GM12873 (cell line): ENCODE measurements at regions not wholly inside any gene's neighbourhood (a gene's known extent, or its start where the extent isn't known, plus 50 kb on each side); places are given as distances from the start of the nearest gene placed in this dataset.

Experiments
- TF ChIP-seq, protein P1 (sequence below): IDR thresholded peaks from 2 replicates; pipeline ENCODE4 v1.5.1; 2012; ENCODE audit warnings: low read depth, mild to moderate bottlenecking, moderate library complexity, low read length, control low read depth; ENCODE audit not compliant: insufficient read depth; ENCODE audit errors: missing control alignments

DNA sequence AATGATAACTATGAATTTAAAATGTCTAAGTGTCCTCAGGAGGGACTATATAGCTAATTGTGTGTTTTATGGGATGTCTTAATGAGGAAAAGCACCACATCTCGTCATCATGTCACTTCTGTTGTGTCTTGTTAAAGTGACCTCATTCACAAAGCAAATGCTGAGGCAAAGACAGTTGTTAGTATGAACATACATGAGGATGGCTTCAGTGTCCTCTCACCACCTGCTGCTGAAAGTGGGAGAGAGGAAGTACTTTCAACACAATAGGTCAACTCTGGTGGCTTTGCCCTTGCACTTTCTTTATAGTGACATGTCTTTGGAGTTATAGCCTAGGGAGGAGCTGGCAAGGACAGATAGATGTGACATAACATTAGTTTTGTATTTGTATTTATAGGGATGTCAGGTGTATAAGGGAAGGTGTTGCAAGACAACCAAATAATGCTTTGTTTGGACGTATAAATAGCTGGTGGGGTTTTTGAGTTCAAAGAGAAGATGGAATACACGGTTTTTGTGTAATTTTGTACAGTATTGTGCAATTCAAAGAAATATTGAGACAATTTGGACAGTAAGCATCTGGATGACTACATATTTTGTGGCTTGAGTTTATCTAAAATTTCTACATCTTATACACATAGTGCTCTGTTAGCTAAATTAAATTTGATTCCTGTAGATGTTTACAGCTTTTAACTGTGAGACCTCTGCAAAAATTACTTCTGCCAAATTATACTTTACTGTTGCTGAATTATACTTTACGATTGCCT, 131.7 kb upstream of the ATP2B1 start:
- TF ChIP-seq, protein P1, sequence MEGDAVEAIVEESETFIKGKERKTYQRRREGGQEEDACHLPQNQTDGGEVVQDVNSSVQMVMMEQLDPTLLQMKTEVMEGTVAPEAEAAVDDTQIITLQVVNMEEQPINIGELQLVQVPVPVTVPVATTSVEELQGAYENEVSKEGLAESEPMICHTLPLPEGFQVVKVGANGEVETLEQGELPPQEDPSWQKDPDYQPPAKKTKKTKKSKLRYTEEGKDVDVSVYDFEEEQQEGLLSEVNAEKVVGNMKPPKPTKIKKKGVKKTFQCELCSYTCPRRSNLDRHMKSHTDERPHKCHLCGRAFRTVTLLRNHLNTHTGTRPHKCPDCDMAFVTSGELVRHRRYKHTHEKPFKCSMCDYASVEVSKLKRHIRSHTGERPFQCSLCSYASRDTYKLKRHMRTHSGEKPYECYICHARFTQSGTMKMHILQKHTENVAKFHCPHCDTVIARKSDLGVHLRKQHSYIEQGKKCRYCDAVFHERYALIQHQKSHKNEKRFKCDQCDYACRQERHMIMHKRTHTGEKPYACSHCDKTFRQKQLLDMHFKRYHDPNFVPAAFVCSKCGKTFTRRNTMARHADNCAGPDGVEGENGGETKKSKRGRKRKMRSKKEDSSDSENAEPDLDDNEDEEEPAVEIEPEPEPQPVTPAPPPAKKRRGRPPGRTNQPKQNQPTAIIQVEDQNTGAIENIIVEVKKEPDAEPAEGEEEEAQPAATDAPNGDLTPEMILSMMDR: no peak

DNA sequence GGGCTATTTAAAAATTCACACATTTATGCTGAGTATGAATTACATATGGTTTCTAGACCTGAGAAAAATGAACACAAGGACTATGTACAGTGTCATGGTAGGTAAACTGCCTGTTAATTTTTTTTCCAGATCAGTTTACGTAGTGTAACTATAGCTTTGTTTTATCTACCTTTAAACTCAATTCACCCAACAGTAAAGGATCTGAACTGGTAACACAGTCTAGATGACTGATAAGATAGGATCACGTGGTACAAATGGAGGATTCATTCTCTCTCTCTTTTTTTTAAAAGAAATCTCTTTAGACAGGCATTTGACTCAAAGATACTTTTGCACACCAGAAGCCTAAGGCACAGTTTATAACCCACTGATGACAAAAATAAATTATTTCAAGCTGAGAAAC, 130.8 kb upstream of the ATP2B1 start:
- TF ChIP-seq, protein P1: no peak

DNA sequence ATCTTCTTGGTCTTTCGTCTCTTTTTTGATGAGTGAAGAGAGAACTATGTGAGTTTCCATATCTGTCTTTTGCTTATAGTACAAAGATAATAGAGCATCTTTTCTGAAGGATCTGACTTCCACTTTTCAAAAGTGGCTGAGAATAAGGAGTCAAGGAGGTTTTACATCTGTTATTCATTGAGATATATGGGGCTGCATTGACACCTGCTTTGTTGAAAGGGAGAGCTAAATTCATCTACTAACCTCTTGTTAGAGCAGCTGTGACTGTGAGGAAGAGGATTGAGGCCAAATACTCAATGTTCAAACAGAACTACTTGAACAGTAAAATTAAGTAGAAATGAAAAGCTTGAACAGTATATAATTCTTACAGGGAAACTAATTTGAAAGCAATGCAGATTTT, 130.2 kb upstream of the ATP2B1 start:
- TF ChIP-seq, protein P1: no peak

DNA sequence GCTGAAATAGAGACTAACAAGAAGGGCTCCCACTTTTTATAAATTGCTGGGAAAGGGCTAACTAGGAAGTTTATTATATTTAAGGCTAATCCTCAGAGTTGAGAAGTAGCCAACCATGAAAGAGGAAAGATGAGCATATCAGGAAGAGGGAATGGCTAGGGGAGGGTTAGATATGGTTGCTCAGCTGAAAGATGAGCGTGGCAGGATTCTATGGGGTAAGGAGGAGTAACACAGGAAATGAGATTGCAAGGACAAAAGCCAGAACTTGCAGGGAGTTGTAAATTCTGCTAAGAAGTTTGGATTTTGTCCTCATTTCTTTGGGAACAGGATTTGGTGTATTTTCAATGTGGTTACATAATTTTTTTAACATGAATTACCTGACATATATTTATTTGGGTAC, 127.4 kb upstream of the ATP2B1 start:
- TF ChIP-seq, protein P1: no peak

DNA sequence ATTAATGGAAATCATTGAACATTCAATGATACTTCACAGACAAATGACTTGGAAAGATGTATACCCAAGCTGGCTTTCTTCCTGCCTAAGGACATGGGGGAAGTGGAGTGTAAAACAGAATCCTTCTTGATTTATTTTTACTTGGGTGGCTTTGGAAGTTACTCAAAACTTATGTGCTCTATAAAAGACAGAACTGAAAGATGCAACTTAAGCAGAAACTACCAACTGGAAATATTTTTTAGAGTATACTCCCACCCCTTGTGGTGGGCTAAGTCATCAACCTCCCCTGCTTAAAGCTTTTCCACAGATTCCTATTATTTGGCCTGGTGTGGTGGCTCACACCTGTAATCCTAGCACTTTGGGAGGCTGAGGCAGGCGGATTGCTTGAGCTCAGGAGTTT, 126.0 kb upstream of the ATP2B1 start:
- TF ChIP-seq, protein P1: no peak

DNA sequence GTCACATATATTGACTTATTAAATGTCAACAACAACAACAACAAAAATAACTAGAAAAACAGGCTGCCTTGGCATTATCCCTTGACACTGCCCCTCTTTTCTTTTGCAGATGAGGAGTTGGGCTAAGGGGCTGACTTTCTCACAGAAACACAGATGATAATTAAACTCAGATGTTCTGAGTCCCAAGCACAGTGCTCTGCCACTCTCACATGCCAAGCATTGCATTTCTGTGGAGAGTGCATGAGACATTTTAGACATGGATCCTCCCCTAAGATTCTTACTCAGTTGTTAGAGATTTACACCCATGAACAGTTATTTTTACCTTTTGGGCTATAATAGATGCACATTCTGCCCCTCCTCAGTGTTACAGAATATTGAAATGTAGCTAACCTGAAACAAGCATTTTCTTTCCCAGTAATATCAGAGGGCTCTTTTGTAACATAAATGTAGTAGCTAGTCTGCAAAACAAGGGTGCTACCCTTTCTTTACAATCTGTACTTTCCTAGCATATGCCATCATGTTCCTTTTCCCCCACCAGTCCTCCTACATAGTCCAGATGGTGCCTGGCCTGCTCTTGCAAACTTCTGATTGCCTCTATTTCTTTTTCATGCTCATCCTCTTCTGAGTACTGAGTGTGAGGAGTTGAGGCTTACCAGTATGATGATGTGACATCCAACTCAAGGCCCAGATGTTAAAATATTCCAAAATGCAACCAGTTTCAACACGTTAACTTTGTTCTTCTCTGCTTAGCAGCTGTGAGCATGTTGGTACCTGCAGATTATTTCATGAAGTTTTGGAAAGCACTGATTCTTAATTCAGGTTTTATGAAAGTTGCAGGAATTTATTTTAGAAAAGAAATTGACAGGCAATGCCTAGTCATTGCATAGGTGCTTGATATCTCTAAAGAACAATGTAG, 125.0 kb upstream of the ATP2B1 start:
- TF ChIP-seq, protein P1: no peak

DNA sequence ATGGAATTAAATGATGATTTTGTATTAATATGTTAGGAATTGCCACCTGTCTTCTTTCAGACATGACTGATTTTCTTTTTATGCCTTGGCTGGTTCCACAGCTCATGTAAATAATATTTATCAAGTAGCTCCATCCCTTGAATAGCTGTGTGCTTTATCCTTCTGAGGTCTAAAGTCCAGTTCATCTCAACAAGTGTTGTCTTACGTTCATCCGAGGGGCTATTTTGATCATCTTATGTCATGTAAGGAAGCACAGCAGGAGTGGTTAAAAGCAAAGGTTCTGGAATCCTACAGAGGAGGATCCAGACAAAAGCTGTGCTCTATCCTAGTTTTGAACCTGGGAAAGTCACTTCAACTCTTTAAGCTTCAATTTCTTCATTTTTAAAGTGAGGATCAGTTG, 123.7 kb upstream of the ATP2B1 start:
- TF ChIP-seq, protein P1: no peak
